K562 (cell line): ENCODE measurements at regions not wholly inside any gene's neighbourhood (a gene's known extent, or its start where the extent isn't known, plus 50 kb on each side); places are given as distances from the start of the nearest gene placed in this dataset.

ENCODE experiments used
- ATAC-seq: fragments of 200-7000 bp; cut with Tn5 transposase; 3 replicates; pipeline ENCODE4 v1.9.1; 2020; ENCODE audit warnings: moderate library complexity
- BruUV-seq: library from RNA; stranded (reverse); fragments of 400-500 nt; replicated peaks from 2 replicates; lab custom pipeline; 2021; lab: Mats Ljungman, UMichigan
- CTCF ChIA-PET: fragments of 300-600 bp; formaldehyde crosslinking; extraction: SDS; loops from one replicate; lab custom pipeline; 2021; ENCODE audit warnings: low intra/inter-chr PET ratio; lab: Yijun Ruan, JAX
- POLR2A ChIA-PET: fragments of 300-600, 350-650 bp; sonication (Branson Sonifier 250); formaldehyde crosslinking; extraction: SDS; loops from one replicate; lab custom pipeline; 2021; ENCODE audit warnings: antibody characterized with exemption, inconsistent platforms; lab: Yijun Ruan, JAX
- DNase-seq, 4 experiments: peaks; one replicate each; pipeline versions ENCODE4 v3.0.0 to v3.0.0-alpha.2; 2011 to 2018; ENCODE audit warnings: low spot score in 3 of 4, mixed read lengths in 3 of 4; ENCODE audit errors: extremely low read depth in 1 of 4
- FAIRE-seq: peaks from 2 replicates; lab custom pipeline; 2011; peaks lifted over from hg19 to GRCh38; lab: Jason Lieb, UNC
- H2AFZ ChIP-seq: 2 replicates; pipeline ENCODE4 v1.6.0; 2011; ENCODE audit warnings: low read depth, low read length, control low read depth, inconsistent platforms
- H3K27ac ChIP-seq: fragments of 200-600 bp; 3 replicates; pipeline ENCODE4 v1.8.0; 2011; ENCODE audit warnings: low read depth, mild to moderate bottlenecking, control low read depth, inconsistent platforms, low read length, moderate library complexity, mixed read lengths; ENCODE audit errors: extremely low read depth
- H3K27me3 ChIP-seq, 2 experiments: fragments of 300-600 bp in 1 of 2; 2 replicates in 1 of 2; 3 replicates in 1 of 2; pipeline versions ENCODE4 v1.6.0 to v1.8.0; 2011; ENCODE audit warnings: inconsistent platforms in 2 of 2, low read length in 2 of 2, mild to moderate bottlenecking in 1 of 2, mixed read lengths in 1 of 2, moderate library complexity in 1 of 2; ENCODE audit not compliant: control insufficient read depth in 2 of 2, insufficient read depth in 2 of 2
- H3K36me3 ChIP-seq: fragments of 300-600 bp; 3 replicates; pipeline ENCODE4 v1.8.0; 2011; ENCODE audit warnings: mild to moderate bottlenecking, low read length, inconsistent platforms; ENCODE audit not compliant: control insufficient read depth, insufficient read depth
- H3K4me1 ChIP-seq, 2 experiments: fragments of 200-600 bp in 1 of 2; replicated peaks in 1 of 2; 2 replicates in 1 of 2; 3 replicates in 1 of 2; pipeline versions ENCODE4 v1.5.1 to v1.8.0; 2011; ENCODE audit warnings: inconsistent platforms in 2 of 2, low read length in 2 of 2, mild to moderate bottlenecking in 1 of 2, mixed read lengths in 1 of 2, moderate library complexity in 1 of 2; ENCODE audit not compliant: control insufficient read depth in 2 of 2, insufficient read depth in 2 of 2
- H3K4me2 ChIP-seq: 2 replicates; pipeline ENCODE4 v1.6.1; 2011; ENCODE audit warnings: low read length, control low read depth, inconsistent platforms, mixed read lengths; ENCODE audit not compliant: insufficient read depth
- H3K4me3 ChIP-seq: fragments of 200-600 bp; sonication (generic), shearing (Covaris generic); 2 replicates; pipeline ENCODE4 v1.5.1; 2016; ENCODE audit warnings: control low read depth, inconsistent platforms
- H3K79me2 ChIP-seq: fragments of 200-600 bp; 3 replicates; pipeline ENCODE4 v1.8.0; 2011; ENCODE audit warnings: low read length, inconsistent platforms; ENCODE audit not compliant: control insufficient read depth, insufficient read depth
- H3K9ac ChIP-seq, 2 experiments: 2 replicates each; pipeline versions ENCODE4 v1.6.0 to v1.6.1; 2011; ENCODE audit warnings: low read depth in 2 of 2, low read length in 2 of 2, control low read depth in 1 of 2, inconsistent platforms in 1 of 2, mild to moderate bottlenecking in 1 of 2, mixed read lengths in 1 of 2; ENCODE audit not compliant: insufficient read depth in 1 of 2
- H3K9me1 ChIP-seq: one replicate; pipeline ENCODE4 v1.6.0; 2011; ENCODE audit warnings: inconsistent platforms, mild to moderate bottlenecking, low read length, moderate library complexity; ENCODE audit not compliant: control insufficient read depth, insufficient read depth
- H3K9me3 ChIP-seq: replicated peaks from 2 replicates; pipeline ENCODE4 v1.5.1; 2011; ENCODE audit warnings: low read depth, low read length, inconsistent platforms; ENCODE audit not compliant: control insufficient read depth, insufficient read depth
- H4K20me1 ChIP-seq: replicated peaks from 2 replicates; pipeline ENCODE4 v1.6.1; 2011; ENCODE audit warnings: low read length, inconsistent platforms, mixed read lengths; ENCODE audit not compliant: control insufficient read depth, insufficient read depth
- BHLHE40 ChIP-seq: IDR thresholded peaks from 2 replicates; pipeline ENCODE4 v1.6.1; 2011; ENCODE audit warnings: low read length, improper control_type of control experiment
- DMBX1 ChIP-seq: fragments of 250-450 bp; sonication (Bioruptor Pico); IDR thresholded peaks from 2 replicates; pipeline ENCODE4 v1.8.0; 2022; ENCODE audit warnings: inconsistent platforms, mild to moderate bottlenecking, moderate library complexity, borderline replicate concordance
- ELF2 ChIP-seq: fragments of 250-450 bp; sonication (Bioruptor Pico); IDR thresholded peaks from 2 replicates; pipeline ENCODE4 v1.5.0; 2021; ENCODE audit warnings: mild to moderate bottlenecking
- PREB ChIP-seq: sonication (generic); formaldehyde crosslinking; IDR thresholded peaks from 2 replicates; pipeline ENCODE4 v1.8.1; 2023; ENCODE audit warnings: mild to moderate bottlenecking, missing genetic modification reagents
- RBM15 ChIP-seq: fragments of 200-400 bp; formaldehyde crosslinking; IDR thresholded peaks from 2 replicates; pipeline ENCODE4 v1.6.1; 2018; ENCODE audit warnings: mild to moderate bottlenecking, low read length, moderate library complexity; ENCODE audit not compliant: insufficient read depth
- SAP30 ChIP-seq: fragments of 200-600 bp; sonication (generic); IDR thresholded peaks from 2 replicates; pipeline ENCODE4 v1.6.1; 2012; ENCODE audit warnings: borderline replicate concordance, low read depth, mild to moderate bottlenecking, moderate library complexity, low read length, control low read depth, inconsistent platforms; ENCODE audit not compliant: insufficient read depth, poor library complexity, severe bottlenecking
- TAF15 ChIP-seq: fragments of 200-400 bp; formaldehyde crosslinking; IDR thresholded peaks from 2 replicates; pipeline ENCODE4 v1.6.1; 2017; ENCODE audit warnings: mild to moderate bottlenecking, low read depth, low read length, moderate library complexity
- TCF7 ChIP-seq: sonication (generic); IDR thresholded peaks from 2 replicates; pipeline ENCODE4 v1.6.1; 2016; ENCODE audit warnings: antibody characterized with exemption, borderline replicate concordance
- ZBTB26 ChIP-seq: fragments of 450-650 bp; formaldehyde crosslinking; IDR thresholded peaks from 2 replicates; pipeline ENCODE4 v1.4.0; 2022; ENCODE audit warnings: missing genetic modification characterization
- ZC3H11A ChIP-seq: IDR thresholded peaks from 2 replicates; pipeline ENCODE4 v1.6.1; 2012; ENCODE audit warnings: low read depth, low read length, improper control_type of control experiment
- ZNF277 ChIP-seq: fragments of 250-450 bp; sonication (Bioruptor Pico); IDR thresholded peaks from 2 replicates; pipeline ENCODE4 v1.8.0; 2022; ENCODE audit warnings: inconsistent platforms, mild to moderate bottlenecking, moderate library complexity, borderline replicate concordance
- WGBS: fragments of 100-300 bp; shearing (Covaris generic); methylation state at CpG from one replicate; pipeline ENCODE4 v1.1.6; 2016; ENCODE audit warnings: low coverage, mixed read lengths; ENCODE audit not compliant: insufficient coverage; ENCODE audit errors: missing lambda C conversion rate; 5-methylcytosine and 5-hydroxymethylcytosine counted together
- in situ Hi-C: fragments of 300-500 bp; cut with MboI; formaldehyde crosslinking; loops from 4 replicates; pipeline ENCODE4 v1.15.0; 2018; ENCODE audit warnings: inconsistent platforms, mixed read lengths
- intact Hi-C: fragments of 100-400 bp; cut with micrococcal nuclease; formaldehyde crosslinking; loops from 2 replicates; pipeline ENCODE4 v1.14.2; 2022

- Histone ChIP-seq H3K9me3 (no peaks in the 10 kb centered on the region), H3K9me1 (no peaks in the 10 kb centered on the region), H3K27ac (no peak overlapping the region), H3K36me3 (no peaks in the 10 kb centered on the region)
- intact Hi-C loops = no loop called here
- no TSS peak for BruUV-seq
- ChIA-PET CTCF (no interaction called here), POLR2A (no interaction called here)
- TF ChIP-seq ELF2 (CRISPR knock-in tag) (no peak), ZC3H11A (no peak), RBM15 (no peak), TCF7 (no peak), TAF15 (no peak), ZBTB26 (CRISPR knock-in tag) (no peak), DMBX1 (no peak), BHLHE40 (no peak), SAP30 (no peak), ZNF277 (CRISPR knock-in tag) (no peak), PREB (CRISPR knock-in tag) (no peak)
- TF ChIP-seq, all 486 proteins: peak for 0
- no peak overlapping the region for H3K4me3 ChIP-seq
- no peak overlapping the region for H3K9ac ChIP-seq
- no peak for DNase-seq
- FAIRE-seq = no peak
- no peaks in the 10 kb centered on the region for H3K27me3 ChIP-seq
- WGBS = 20% methylated on average over 5 of the region's 6 CpGs
- H3K4me2 ChIP-seq = no peak overlapping the region
- no peaks in the 10 kb centered on the region for H3K79me2 ChIP-seq
- H2AFZ ChIP-seq = no peak overlapping the region
- H4K20me1 ChIP-seq = no peaks in the 10 kb centered on the region
- ATAC-seq = no peak
- no peaks in the 10 kb centered on the region for H3K4me1 ChIP-seq
- in situ Hi-C loops = no loop called here
These were observed 387.8 kb upstream of the SLC39A10 start for GRCh38 chr2:195269220-195269619.
